Liver (tissue), 7 donors: ENCODE measurements at regions not wholly inside any gene's neighbourhood (a gene's known extent, or its start where the extent isn't known, plus 50 kb on each side); places are given as distances from the start of the nearest gene placed in this dataset.

Experiments
- DNase-seq: peaks from one replicate; pipeline ENCODE4 v3.0.0-alpha.2; 2017; ENCODE audit warnings: low spot score
- H3K27ac ChIP-seq, 2 donors: one replicate each; pipeline ENCODE4 v1.7.0; 2013; ENCODE audit warnings: inconsistent platforms in 2 of 2, low read length in 2 of 2, control low read depth in 1 of 2, low read depth in 1 of 2, mild to moderate bottlenecking in 1 of 2
- H3K27me3 ChIP-seq, 4 donors: one replicate each; pipeline versions ENCODE4 v1.6.1 to v1.7.0; 2013; ENCODE audit warnings: low read length in 3 of 4, inconsistent platforms in 1 of 4, mild to moderate bottlenecking in 1 of 4, moderate library complexity in 1 of 4; ENCODE audit not compliant: control insufficient read depth in 4 of 4, insufficient read depth in 4 of 4
- H3K36me3 ChIP-seq, 4 donors: one replicate each; pipeline versions ENCODE4 v1.6.1 to v1.7.0; 2013; ENCODE audit warnings: low read length in 3 of 4, mild to moderate bottlenecking in 3 of 4, low read depth in 1 of 4, moderate library complexity in 1 of 4; ENCODE audit not compliant: control insufficient read depth in 4 of 4, insufficient read depth in 3 of 4
- H3K4me1 ChIP-seq, 4 donors: one replicate each; pipeline versions ENCODE4 v1.6.1 to v1.7.0; 2013; ENCODE audit warnings: low read length in 3 of 4, mild to moderate bottlenecking in 3 of 4, moderate library complexity in 1 of 4; ENCODE audit not compliant: control insufficient read depth in 4 of 4, insufficient read depth in 4 of 4
- H3K4me3 ChIP-seq, 3 donors: one replicate each; pipeline versions ENCODE4 v1.6.1 to v1.7.0; 2013; ENCODE audit warnings: low read length in 3 of 3, control low read depth in 1 of 3, low read depth in 1 of 3, mild to moderate bottlenecking in 1 of 3
- H3K9ac ChIP-seq, 2 donors: one replicate each; pipeline ENCODE4 v1.7.0; 2013; ENCODE audit warnings: low read length in 2 of 2, mild to moderate bottlenecking in 2 of 2, moderate library complexity in 2 of 2, control low read depth in 1 of 2, low read depth in 1 of 2
- H3K9me3 ChIP-seq, 4 donors: one replicate each; pipeline versions ENCODE4 v1.6.1 to v1.7.0; 2013; ENCODE audit warnings: low read length in 3 of 4; ENCODE audit not compliant: control insufficient read depth in 4 of 4
- ATF3 ChIP-seq: IDR thresholded peaks from 2 replicates; pipeline ENCODE4 v1.6.1; 2016; ENCODE audit warnings: antibody characterized with exemption
- EGR1 ChIP-seq, 2 donors: IDR thresholded peaks; 2 replicates each; pipeline ENCODE4 v1.6.1; 2016 to 2018; ENCODE audit warnings: antibody characterized with exemption in 2 of 2, low read depth in 2 of 2
- FOXA2 ChIP-seq: IDR thresholded peaks from 2 replicates; pipeline ENCODE4 v1.6.1; 2016; ENCODE audit warnings: antibody characterized with exemption
- HNF4A ChIP-seq, 2 donors: conservative IDR thresholded peaks; 2 replicates each; pipeline ENCODE4 v1.6.1; 2016; ENCODE audit warnings: antibody characterized with exemption in 2 of 2, mild to moderate bottlenecking in 2 of 2
- HNF4G ChIP-seq: IDR thresholded peaks from 2 replicates; pipeline ENCODE4 v1.6.1; 2016; ENCODE audit warnings: antibody characterized with exemption
- JUND ChIP-seq, 2 donors: IDR thresholded peaks; 2 replicates each; pipeline ENCODE4 v1.6.1; 2016; ENCODE audit warnings: antibody characterized with exemption in 2 of 2
- MAX ChIP-seq: IDR thresholded peaks from 2 replicates; pipeline ENCODE4 v1.6.1; 2016; ENCODE audit warnings: antibody characterized with exemption
- NR2F2 ChIP-seq: IDR thresholded peaks from 2 replicates; pipeline ENCODE4 v1.6.1; 2016; ENCODE audit warnings: antibody characterized with exemption
- RAD21 ChIP-seq, 2 donors: IDR thresholded peaks; 2 replicates each; pipeline ENCODE4 v1.6.1; 2016; ENCODE audit warnings: antibody characterized with exemption in 2 of 2, mild to moderate bottlenecking in 2 of 2
- SP1 ChIP-seq: IDR thresholded peaks from 2 replicates; pipeline ENCODE4 v1.6.1; 2018; ENCODE audit warnings: antibody characterized with exemption, mild to moderate bottlenecking
- TAF1 ChIP-seq: conservative IDR thresholded peaks from 2 replicates; pipeline ENCODE4 v1.6.1; 2016; ENCODE audit warnings: antibody characterized with exemption, mild to moderate bottlenecking
- YY1 ChIP-seq: IDR thresholded peaks from 2 replicates; pipeline ENCODE4 v1.6.1; 2016; ENCODE audit warnings: antibody characterized with exemption, mild to moderate bottlenecking
- ZBTB33 ChIP-seq: IDR thresholded peaks from 2 replicates; pipeline ENCODE4 v1.6.1; 2016; ENCODE audit warnings: antibody characterized with exemption
- WGBS: extraction: QIAGEN DNeasy Blood & Tissue Kit; methylation state at CpG from one replicate; pipeline ENCODE4 v1.1.7; 2013; 5-methylcytosine and 5-hydroxymethylcytosine counted together
- donor health status: healthy.
- donor health status: healthy.
- donor health status: healthy.
- donor health status: healthy.

- Histone ChIP-seq H3K4me1 (no peaks in the 10 kb centered on the region), H3K27ac (no peak overlapping the region), H3K9ac (no peak overlapping the region), H3K4me3 (no peak overlapping the region), H3K9me3 (peaks cover 0 to 4% (median 1%) of the 10 kb centered on the region in 4 donors), H3K36me3 (no peaks in the 10 kb centered on the region), H3K27me3 (no peaks in the 10 kb centered on the region)
- no peak for TF ChIP-seq RAD21 (IDR thresholded peaks at IDR 0.05)
- TF ChIP-seq YY1 = no peak
- no peak for TF ChIP-seq EGR1 (IDR thresholded peaks at IDR 0.05; ENCODE audit: low read depth in 2 of 2)
- TF ChIP-seq MAX = no peak
- no peak for TF ChIP-seq NR2F2
- no peak for TF ChIP-seq HNF4A (conservative IDR thresholded peaks at IDR 0.05)
- TF ChIP-seq FOXA2 = no peak
- no peak for TF ChIP-seq JUND (IDR thresholded peaks at IDR 0.05)
- no peak for DNase-seq
- WGBS = 65% methylated on average over 4 of the region's 4 CpGs
Measured at GRCh38 chr15:98069256-98069655, 108.8 kb downstream of the ARRDC4 start.

- Histone ChIP-seq H3K27ac (no peak overlapping the region), H3K36me3 (no peaks in the 10 kb centered on the region), H3K9ac (no peak overlapping the region), H3K4me1 (no peaks in the 10 kb centered on the region), H3K4me3 (no peak overlapping the region), H3K9me3 (peaks cover 0 to 4% (median 1%) of the 10 kb centered on the region in 4 donors), H3K27me3 (no peaks in the 10 kb centered on the region)
- TF ChIP-seq ATF3 (no peak), RAD21 (IDR thresholded peaks at IDR 0.05) (no peak)
- no peak for DNase-seq
- 88% methylated on average over 2 of the region's 2 CpGs for WGBS
Measured at GRCh38 chr15:98070137-98070536, 109.6 kb downstream of the ARRDC4 start.

- H3K9me3 ChIP-seq = peaks cover 0 to 4% (median 1%) of the 10 kb centered on the region in 4 donors
- TF ChIP-seq JUND (IDR thresholded peaks at IDR 0.05) (no peak), ZBTB33 (no peak), RAD21 (IDR thresholded peaks at IDR 0.05) (no peak), ATF3 (no peak), HNF4G (no peak), MAX (no peak), SP1 (no peak), NR2F2 (no peak), TAF1 (no peak), EGR1 (IDR thresholded peaks at IDR 0.05; ENCODE audit: low read depth in 2 of 2) (no peak)
- H3K9ac ChIP-seq = no peak overlapping the region
- H3K27me3 ChIP-seq = no peaks in the 10 kb centered on the region
- H3K36me3 ChIP-seq = no peaks in the 10 kb centered on the region
- DNase-seq = no peak
- no peak overlapping the region for H3K4me3 ChIP-seq
- no peak overlapping the region for H3K27ac ChIP-seq
- no peaks in the 10 kb centered on the region for H3K4me1 ChIP-seq
Measured at GRCh38 chr15:98071786-98072185, 111.3 kb downstream of the ARRDC4 start.
